Left lung (tissue), 4 donors: ENCODE measurements at regions not wholly inside any gene's neighbourhood (a gene's known extent, or its start where the extent isn't known, plus 50 kb on each side); places are given as distances from the start of the nearest gene placed in this dataset.
A peak's percentile ranks its signal among the peaks of the same experiment; 100 is the strongest.

Experiments used
- ATAC-seq: fragments of 200-7000 bp; cut with Tn5 transposase; one replicate; pipeline ENCODE4 v1.9.1; 2020; ENCODE audit warnings: moderate library complexity
- DNase-seq, 4 donors: peaks; one replicate each; pipeline ENCODE4 v3.0.0-alpha.2; 2013 to 2020
- H3K27ac ChIP-seq, 2 donors: fragments of 200-600 bp; sonication (generic) in 1 of 2; one replicate each; pipeline versions ENCODE4 v1.5.0 to v1.8.0; 2020 to 2021
- H3K27me3 ChIP-seq, 2 donors: fragments of 200-600 bp; sonication (generic) in 1 of 2; one replicate each; pipeline versions ENCODE4 v1.5.0 to v1.8.0; 2020 to 2021
- H3K36me3 ChIP-seq, 2 donors: fragments of 200-600 bp; sonication (generic) in 1 of 2; one replicate each; pipeline versions ENCODE4 v1.5.0 to v1.8.0; 2020 to 2021
- H3K4me1 ChIP-seq, 2 donors: fragments of 200-600 bp; one replicate each; pipeline ENCODE4 v1.8.0; 2021
- H3K4me3 ChIP-seq, 2 donors: fragments of 200-600 bp; sonication (generic) in 1 of 2; one replicate each; pipeline versions ENCODE4 v1.5.0 to v1.8.0; 2020 to 2021; ENCODE audit warnings: mild to moderate bottlenecking in 1 of 2
- H3K9me3 ChIP-seq, 2 donors: fragments of 200-600 bp; sonication (generic) in 1 of 2; one replicate each; pipeline versions ENCODE4 v1.5.0 to v1.8.0; 2020 to 2021
- CTCF ChIP-seq, 2 donors: fragments of 200-600 bp; sonication (generic) in 1 of 2; IDR thresholded peaks; one replicate each; pipeline versions ENCODE4 v1.5.0 to v1.8.0; 2021; ENCODE audit warnings: antibody characterized with exemption in 2 of 2
- intact Hi-C, 2 donors: fragments of 100-400 bp; cut with DNase I; formaldehyde crosslinking; loops; one replicate each; pipeline versions ENCODE4 v1.11.2 to v1.14.2; 2022
- donor health status: DM: no; HTN: yes; CAD: no.
- donor health status: DM: no; HTN: no; CAD: no.

- ATAC-seq = no peak
- no peaks in the 10 kb centered on the region for H3K36me3 ChIP-seq
Measured at GRCh38 chr6:74834967-74835366, 370.9 kb downstream of the COL12A1 start.

GRCh38 chr6:74826263-74826662 lies 379.6 kb downstream of the COL12A1 start:
- Histone ChIP-seq H3K27me3 (no peaks in the 10 kb centered on the region), H3K27ac (no peak overlapping the region), H3K9me3 (peaks cover 0 to 6% of the 10 kb centered on the region in 2 donors), H3K36me3 (no peaks in the 10 kb centered on the region), H3K4me1 (no peaks in the 10 kb centered on the region), H3K4me3 (no peak overlapping the region)
- DNase-seq = no peak
- ATAC-seq = no peak
- no peak for TF ChIP-seq CTCF (IDR thresholded peaks at IDR 0.05)
- intact Hi-C loops = no loop called here

More at GRCh38 chr6:74834967-74835366, 370.9 kb downstream of the COL12A1 start:
- H3K27ac ChIP-seq = no peak overlapping the region
- intact Hi-C loops = no loop called here
- no peak for DNase-seq
- no peaks in the 10 kb centered on the region for H3K27me3 ChIP-seq
- TF ChIP-seq CTCF (IDR thresholded peaks at IDR 0.05) = no peak
- peaks cover 0 to 9% of the 10 kb centered on the region in 2 donors for H3K9me3 ChIP-seq
- no peaks in the 10 kb centered on the region for H3K4me1 ChIP-seq
- no peak overlapping the region for H3K4me3 ChIP-seq

- H3K27ac ChIP-seq = no peak overlapping the region
- H3K9me3 ChIP-seq = peaks cover 0 to 35% of the 10 kb centered on the region in 2 donors
- TF ChIP-seq CTCF (IDR thresholded peaks at IDR 0.05) = no peak
- DNase-seq (peak in 1 of 4 donors; percentile 13), ATAC-seq (no peak)
- intact Hi-C loops = no loop called here
- no peak overlapping the region for H3K4me3 ChIP-seq
- no peaks in the 10 kb centered on the region for H3K4me1 ChIP-seq
- no peaks in the 10 kb centered on the region for H3K36me3 ChIP-seq
- no peaks in the 10 kb centered on the region for H3K27me3 ChIP-seq
Measured at GRCh38 chr6:74814440-74814839, 391.4 kb downstream of the COL12A1 start.

- no peak overlapping the region for H3K27ac ChIP-seq
- no peak for TF ChIP-seq CTCF (IDR thresholded peaks at IDR 0.05)
- H3K27me3 ChIP-seq = no peaks in the 10 kb centered on the region
- intact Hi-C loops = no loop called here
- H3K4me3 ChIP-seq = no peak overlapping the region
- no peaks in the 10 kb centered on the region for H3K36me3 ChIP-seq
- no peaks in the 10 kb centered on the region for H3K9me3 ChIP-seq
- DNase-seq (no peak), ATAC-seq (no peak)
- H3K4me1 ChIP-seq = no peaks in the 10 kb centered on the region
Measured at GRCh38 chr6:74807674-74808073, 398.2 kb downstream of the COL12A1 start.

- DNase-seq (no peak), ATAC-seq (no peak)
- intact Hi-C loops = no loop called here
- Histone ChIP-seq H3K9me3 (peaks cover 0 to 3% of the 10 kb centered on the region in 2 donors), H3K4me3 (no peak overlapping the region), H3K36me3 (no peaks in the 10 kb centered on the region), H3K27me3 (no peaks in the 10 kb centered on the region), H3K4me1 (no peaks in the 10 kb centered on the region), H3K27ac (no peak overlapping the region)
- no peak for TF ChIP-seq CTCF (IDR thresholded peaks at IDR 0.05)
Measured at GRCh38 chr6:74805916-74806696, 399.7 kb downstream of the COL12A1 start.
